ENCODE measurements at regions not wholly inside any gene's neighbourhood (a gene's known extent, or its start where the extent isn't known, plus 50 kb on each side); places are given as distances from the start of the nearest gene placed in this dataset.

- H3K27me3 Mint-ChIP-seq: no peaks in the 10 kb centered on the region
- no peak overlapping the region for H3K27ac Mint-ChIP-seq
- H3K36me3 ChIP-seq (replicated peaks in 1 of 2; ENCODE audit: control extremely low read depth in 1 of 2, control insufficient read depth in 1 of 2, extremely low read depth in 1 of 2, insufficient read depth in 2 of 2, low read length in 1 of 2): no peaks in the 10 kb centered on the region
- no peak overlapping the region for H3K27ac ChIP-seq (ENCODE audit: low read length in 2 of 2)
- H3K4me2 ChIP-seq (replicated peaks; ENCODE audit: low read depth, low read length, poor library complexity, severe bottlenecking): no peak overlapping the region
- DNase-seq: no peak
- H3K4me1 Mint-ChIP-seq: no peaks in the 10 kb centered on the region
- POLR2A ChIA-PET: no interaction called here
- no peak for ATAC-seq (ENCODE audit: low read depth)
- H3K4me3 ChIP-seq (ENCODE audit: control extremely low read depth in 1 of 5, extremely low read depth in 1 of 5, insufficient read depth in 1 of 5, low read depth in 2 of 5, low read length in 4 of 5): no peak overlapping the region
- no peak for TF ChIP-seq EZH2 (IDR thresholded peaks at IDR 0.05; ENCODE audit: borderline replicate concordance, insufficient read depth, low read depth, low read length, poor library complexity, severe bottlenecking)
- no peak for TF ChIP-seq CTCF (IDR thresholded peaks at IDR 0.05)
- H4K20me1 ChIP-seq (ENCODE audit: control insufficient read depth, insufficient read depth, low read length, poor library complexity, severe bottlenecking): no peaks in the 10 kb centered on the region
- H2AFZ ChIP-seq (ENCODE audit: insufficient read depth, low read depth, low read length, poor library complexity, severe bottlenecking): no peak overlapping the region
- no peaks in the 10 kb centered on the region for H3K4me1 ChIP-seq (ENCODE audit: control insufficient read depth in 2 of 2, insufficient read depth in 2 of 2, low read length in 2 of 2)
- WGBS (ENCODE audit: insufficient coverage): 92% methylated on average over 6 of the region's 6 CpGs
- no peaks in the 10 kb centered on the region for H3K79me2 ChIP-seq (ENCODE audit: control insufficient read depth, insufficient read depth, low read length)
- H3K27me3 ChIP-seq (replicated peaks in 1 of 4; ENCODE audit: control extremely low read depth in 1 of 4, control insufficient read depth in 3 of 4, insufficient read depth in 4 of 4, low read length in 3 of 4): no peaks in the 10 kb centered on the region
- peaks cover 3% of the 10 kb centered on the region for H3K9me3 Mint-ChIP-seq (ENCODE audit: insufficient read depth)
- no peak overlapping the region for H3K9ac ChIP-seq (ENCODE audit: low read length)
- intact Hi-C loops (cut with micrococcal nuclease): no loop called here
- CTCF ChIA-PET: no interaction called here
- H3K4me3 Mint-ChIP-seq: no peak overlapping the region
- peaks cover 0 to 12% (median 0%) of the 10 kb centered on the region in 3 donors for H3K9me3 ChIP-seq (ENCODE audit: control extremely low read depth in 1 of 3, control insufficient read depth in 2 of 3, insufficient read depth in 1 of 3, low read length in 2 of 3)
Measured at GRCh38 chr13:85638265-85638664, 161.0 kb downstream of the SLITRK6 start.

- H3K4me1 Mint-ChIP-seq: no peaks in the 10 kb centered on the region
- no peak overlapping the region for H3K4me3 Mint-ChIP-seq
- Histone ChIP-seq H3K79me2 (ENCODE audit: control insufficient read depth, insufficient read depth, low read length) (no peaks in the 10 kb centered on the region), H2AFZ (ENCODE audit: insufficient read depth, low read depth, low read length, poor library complexity, severe bottlenecking) (no peak overlapping the region), H3K4me3 (ENCODE audit: control extremely low read depth in 1 of 5, extremely low read depth in 1 of 5, insufficient read depth in 1 of 5, low read depth in 2 of 5, low read length in 4 of 5) (no peak overlapping the region), H3K9ac (ENCODE audit: low read length) (no peak overlapping the region), H3K9me3 (ENCODE audit: control extremely low read depth in 1 of 3, control insufficient read depth in 2 of 3, insufficient read depth in 1 of 3, low read length in 2 of 3) (no peaks in the 10 kb centered on the region), H3K27me3 (replicated peaks in 1 of 4; ENCODE audit: control extremely low read depth in 1 of 4, control insufficient read depth in 3 of 4, insufficient read depth in 4 of 4, low read length in 3 of 4) (no peaks in the 10 kb centered on the region), H3K27ac (ENCODE audit: low read length in 2 of 2) (no peak overlapping the region), H4K20me1 (ENCODE audit: control insufficient read depth, insufficient read depth, low read length, poor library complexity, severe bottlenecking) (no peaks in the 10 kb centered on the region), H3K4me1 (ENCODE audit: control insufficient read depth in 2 of 2, insufficient read depth in 2 of 2, low read length in 2 of 2) (no peaks in the 10 kb centered on the region), H3K36me3 (replicated peaks in 1 of 2; ENCODE audit: control extremely low read depth in 1 of 2, control insufficient read depth in 1 of 2, extremely low read depth in 1 of 2, insufficient read depth in 2 of 2, low read length in 1 of 2) (no peaks in the 10 kb centered on the region), H3K4me2 (replicated peaks; ENCODE audit: low read depth, low read length, poor library complexity, severe bottlenecking) (no peak overlapping the region)
- intact Hi-C loops (cut with micrococcal nuclease): no loop called here
- ChIA-PET POLR2A (no interaction called here), CTCF (no interaction called here)
- no peak for ATAC-seq (ENCODE audit: low read depth)
- TF ChIP-seq EZH2 (IDR thresholded peaks at IDR 0.05; ENCODE audit: borderline replicate concordance, insufficient read depth, low read depth, low read length, poor library complexity, severe bottlenecking) (no peak), CTCF (IDR thresholded peaks at IDR 0.05) (no peak)
- no peaks in the 10 kb centered on the region for H3K9me3 Mint-ChIP-seq (ENCODE audit: insufficient read depth)
- H3K27me3 Mint-ChIP-seq: no peaks in the 10 kb centered on the region
- DNase-seq: no peak
- WGBS (ENCODE audit: insufficient coverage): no CpG with 5 or more reads among the region's 3 CpGs
- H3K27ac Mint-ChIP-seq: no peak overlapping the region
Measured at GRCh38 chr13:85632526-85633195, 166.6 kb downstream of the SLITRK6 start.

Measured in B cell (primary cell).